ENCODE measurements at regions not wholly inside any gene's neighbourhood (a gene's known extent, or its start where the extent isn't known, plus 50 kb on each side); places are given as distances from the start of the nearest gene placed in this dataset.

DNA sequence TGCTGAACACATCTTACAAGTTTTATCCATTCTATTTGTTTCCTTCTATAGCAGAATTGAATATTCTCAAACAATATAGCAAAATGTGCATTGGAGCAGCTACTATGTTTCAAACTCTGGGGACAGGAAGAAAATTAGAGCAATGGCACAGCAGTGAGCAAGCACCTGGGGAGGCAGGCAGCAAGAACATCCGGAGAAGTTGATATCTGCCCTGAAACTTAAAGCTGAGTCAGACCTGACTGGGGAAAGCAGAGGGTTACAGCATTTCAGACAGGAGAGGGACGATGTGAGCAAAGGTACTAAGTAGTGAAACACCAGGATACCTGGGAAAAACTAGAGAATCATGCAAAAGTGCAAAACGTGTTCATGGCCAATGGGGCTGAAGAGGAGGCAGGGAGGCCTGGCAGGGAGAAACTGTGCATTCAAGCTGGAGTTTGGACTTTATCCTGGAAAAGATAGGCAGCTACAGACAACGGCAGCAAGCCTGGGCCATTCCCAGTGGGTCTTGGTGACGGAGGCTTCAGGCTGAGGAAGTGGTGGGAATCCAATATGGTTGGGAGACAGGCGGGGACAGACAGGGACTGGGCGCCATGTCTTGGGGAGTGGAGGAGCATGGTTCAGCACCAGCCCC is 118.0 kb upstream of the CDKN3 start:
- TF ChIP-seq, protein P1, sequence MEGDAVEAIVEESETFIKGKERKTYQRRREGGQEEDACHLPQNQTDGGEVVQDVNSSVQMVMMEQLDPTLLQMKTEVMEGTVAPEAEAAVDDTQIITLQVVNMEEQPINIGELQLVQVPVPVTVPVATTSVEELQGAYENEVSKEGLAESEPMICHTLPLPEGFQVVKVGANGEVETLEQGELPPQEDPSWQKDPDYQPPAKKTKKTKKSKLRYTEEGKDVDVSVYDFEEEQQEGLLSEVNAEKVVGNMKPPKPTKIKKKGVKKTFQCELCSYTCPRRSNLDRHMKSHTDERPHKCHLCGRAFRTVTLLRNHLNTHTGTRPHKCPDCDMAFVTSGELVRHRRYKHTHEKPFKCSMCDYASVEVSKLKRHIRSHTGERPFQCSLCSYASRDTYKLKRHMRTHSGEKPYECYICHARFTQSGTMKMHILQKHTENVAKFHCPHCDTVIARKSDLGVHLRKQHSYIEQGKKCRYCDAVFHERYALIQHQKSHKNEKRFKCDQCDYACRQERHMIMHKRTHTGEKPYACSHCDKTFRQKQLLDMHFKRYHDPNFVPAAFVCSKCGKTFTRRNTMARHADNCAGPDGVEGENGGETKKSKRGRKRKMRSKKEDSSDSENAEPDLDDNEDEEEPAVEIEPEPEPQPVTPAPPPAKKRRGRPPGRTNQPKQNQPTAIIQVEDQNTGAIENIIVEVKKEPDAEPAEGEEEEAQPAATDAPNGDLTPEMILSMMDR (conservative IDR thresholded peaks at IDR 0.05; ENCODE audit: low read depth, low read length): no peak
- TF ChIP-seq POLR2A (IDR thresholded peaks at IDR 0.05; ENCODE audit: low read depth, low read length) (no peak), RFX5 (IDR thresholded peaks at IDR 0.05; ENCODE audit: low read depth, low read length) (no peak), MXI1 (IDR thresholded peaks at IDR 0.05; ENCODE audit: borderline replicate concordance, low read depth, low read length) (no peak), RAD21 (IDR thresholded peaks at IDR 0.05; ENCODE audit: low read length) (no peak), SMC3 (IDR thresholded peaks at IDR 0.05; ENCODE audit: low read depth, low read length) (no peak), MAFK (IDR thresholded peaks at IDR 0.05; ENCODE audit: low read depth, low read length) (no peak), BHLHE40 (IDR thresholded peaks at IDR 0.05; ENCODE audit: low read depth, low read length) (no peak)
- TF ChIP-seq, protein P2, sequence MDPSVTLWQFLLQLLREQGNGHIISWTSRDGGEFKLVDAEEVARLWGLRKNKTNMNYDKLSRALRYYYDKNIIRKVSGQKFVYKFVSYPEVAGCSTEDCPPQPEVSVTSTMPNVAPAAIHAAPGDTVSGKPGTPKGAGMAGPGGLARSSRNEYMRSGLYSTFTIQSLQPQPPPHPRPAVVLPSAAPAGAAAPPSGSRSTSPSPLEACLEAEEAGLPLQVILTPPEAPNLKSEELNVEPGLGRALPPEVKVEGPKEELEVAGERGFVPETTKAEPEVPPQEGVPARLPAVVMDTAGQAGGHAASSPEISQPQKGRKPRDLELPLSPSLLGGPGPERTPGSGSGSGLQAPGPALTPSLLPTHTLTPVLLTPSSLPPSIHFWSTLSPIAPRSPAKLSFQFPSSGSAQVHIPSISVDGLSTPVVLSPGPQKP (IDR thresholded peaks at IDR 0.05; ENCODE audit: borderline replicate concordance, low read depth, low read length): no peak
- TF ChIP-seq, protein P3, sequence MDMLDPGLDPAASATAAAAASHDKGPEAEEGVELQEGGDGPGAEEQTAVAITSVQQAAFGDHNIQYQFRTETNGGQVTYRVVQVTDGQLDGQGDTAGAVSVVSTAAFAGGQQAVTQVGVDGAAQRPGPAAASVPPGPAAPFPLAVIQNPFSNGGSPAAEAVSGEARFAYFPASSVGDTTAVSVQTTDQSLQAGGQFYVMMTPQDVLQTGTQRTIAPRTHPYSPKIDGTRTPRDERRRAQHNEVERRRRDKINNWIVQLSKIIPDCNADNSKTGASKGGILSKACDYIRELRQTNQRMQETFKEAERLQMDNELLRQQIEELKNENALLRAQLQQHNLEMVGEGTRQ (IDR thresholded peaks at IDR 0.05; ENCODE audit: low read depth, low read length): no peak
